ENCODE measurements at regions not wholly inside any gene's neighbourhood (a gene's known extent, or its start where the extent isn't known, plus 50 kb on each side); places are given as distances from the start of the nearest gene placed in this dataset.

GRCh38 chr12:130216031-130216430 lies 53.8 kb downstream of the FZD10 start:
- CTCF ChIA-PET, result no interaction called here

GRCh38 chr12:130218682-130219081 lies 56.4 kb downstream of the FZD10 start:
- H3K4me3 Mint-ChIP-seq (ENCODE audit: unreplicated experiment), result no peak overlapping the region
- no peaks in the 10 kb centered on the region for H3K27me3 Mint-ChIP-seq (ENCODE audit: insufficient read depth, unreplicated experiment)
- CTCF ChIA-PET, result no interaction called here
- TF ChIP-seq CTCF (IDR thresholded peaks at IDR 0.05; ENCODE audit: insufficient read depth in 1 of 2, low read depth in 1 of 2, low read length in 1 of 2, severe bottlenecking in 1 of 2, unreplicated experiment in 1 of 2), result no peak
- H3K36me3 Mint-ChIP-seq (ENCODE audit: insufficient read depth, unreplicated experiment), result no peaks in the 10 kb centered on the region
- no peaks in the 10 kb centered on the region for H3K36me3 ChIP-seq (ENCODE audit: control insufficient read depth, insufficient read depth, low read length)
- no peak overlapping the region for H3K4me3 ChIP-seq (ENCODE audit: low read depth, low read length)
- peaks cover 34% of the 10 kb centered on the region for H3K9me3 Mint-ChIP-seq (ENCODE audit: unreplicated experiment)
- H3K9me3 ChIP-seq, result no peaks in the 10 kb centered on the region
- no peaks in the 10 kb centered on the region for H3K27me3 ChIP-seq (replicated peaks; ENCODE audit: control insufficient read depth, insufficient read depth, low read length)
- H3K4me1 Mint-ChIP-seq (ENCODE audit: low read depth, unreplicated experiment), result no peaks in the 10 kb centered on the region
- POLR2A ChIA-PET, result no interaction called here
- intact Hi-C loops (cut with micrococcal nuclease; ENCODE audit: unreplicated experiment), result no loop called here
- BruUV-seq (replicated peaks), result no TSS peak
- no peak for DNase-seq
- no peak overlapping the region for H3K27ac Mint-ChIP-seq (ENCODE audit: unreplicated experiment)
- H3K4me1 ChIP-seq, result no peaks in the 10 kb centered on the region

More at GRCh38 chr12:130216031-130216430, 53.8 kb downstream of the FZD10 start:
- POLR2A ChIA-PET, result no interaction called here
- Mint-ChIP-seq H3K9me3 (ENCODE audit: unreplicated experiment) (peaks cover 34% of the 10 kb centered on the region), H3K27me3 (ENCODE audit: insufficient read depth, unreplicated experiment) (no peaks in the 10 kb centered on the region), H3K4me3 (ENCODE audit: unreplicated experiment) (no peak overlapping the region), H3K27ac (ENCODE audit: unreplicated experiment) (no peak overlapping the region), H3K36me3 (ENCODE audit: insufficient read depth, unreplicated experiment) (no peaks in the 10 kb centered on the region), H3K4me1 (ENCODE audit: low read depth, unreplicated experiment) (no peaks in the 10 kb centered on the region)
- Histone ChIP-seq H3K36me3 (ENCODE audit: control insufficient read depth, insufficient read depth, low read length) (no peaks in the 10 kb centered on the region), H3K4me3 (ENCODE audit: low read depth, low read length) (no peak overlapping the region), H3K9me3 (no peaks in the 10 kb centered on the region), H3K27me3 (replicated peaks; ENCODE audit: control insufficient read depth, insufficient read depth, low read length) (no peaks in the 10 kb centered on the region), H3K4me1 (no peaks in the 10 kb centered on the region)
- DNase-seq, result no peak
- TF ChIP-seq CTCF (IDR thresholded peaks at IDR 0.05; ENCODE audit: insufficient read depth in 1 of 2, low read depth in 1 of 2, low read length in 1 of 2, severe bottlenecking in 1 of 2, unreplicated experiment in 1 of 2), result no peak
- no TSS peak for BruUV-seq (replicated peaks)
- intact Hi-C loops (cut with micrococcal nuclease; ENCODE audit: unreplicated experiment), result no loop called here

- BruUV-seq (replicated peaks), result no TSS peak
- ChIA-PET POLR2A (no interaction called here), CTCF (no interaction called here)
- Mint-ChIP-seq H3K9me3 (ENCODE audit: unreplicated experiment) (peaks cover 33% of the 10 kb centered on the region), H3K27ac (ENCODE audit: unreplicated experiment) (no peak overlapping the region), H3K4me3 (ENCODE audit: unreplicated experiment) (no peak overlapping the region), H3K4me1 (ENCODE audit: low read depth, unreplicated experiment) (no peaks in the 10 kb centered on the region), H3K27me3 (ENCODE audit: insufficient read depth, unreplicated experiment) (no peaks in the 10 kb centered on the region), H3K36me3 (ENCODE audit: insufficient read depth, unreplicated experiment) (no peaks in the 10 kb centered on the region)
- TF ChIP-seq CTCF (IDR thresholded peaks at IDR 0.05; ENCODE audit: insufficient read depth in 1 of 2, low read depth in 1 of 2, low read length in 1 of 2, severe bottlenecking in 1 of 2, unreplicated experiment in 1 of 2), result no peak
- Histone ChIP-seq H3K27me3 (replicated peaks; ENCODE audit: control insufficient read depth, insufficient read depth, low read length) (no peaks in the 10 kb centered on the region), H3K4me3 (ENCODE audit: low read depth, low read length) (no peak overlapping the region), H3K36me3 (ENCODE audit: control insufficient read depth, insufficient read depth, low read length) (no peaks in the 10 kb centered on the region), H3K9me3 (no peaks in the 10 kb centered on the region), H3K4me1 (no peaks in the 10 kb centered on the region)
- intact Hi-C loops (cut with micrococcal nuclease; ENCODE audit: unreplicated experiment), result no loop called here
- no peak for DNase-seq
Observed at GRCh38 chr12:130219929-130220705, 57.9 kb downstream of the FZD10 start.

Measured in Caco-2 (cell line).